ENCODE measurements at regions not wholly inside any gene's neighbourhood (a gene's known extent, or its start where the extent isn't known, plus 50 kb on each side); places are given as distances from the start of the nearest gene placed in this dataset.
"Not testable (repeated sequence)": the region's sequence is repeated elsewhere in the genome, so short reads cannot be mapped to it uniquely, and the experiment has no call there.

DNA sequence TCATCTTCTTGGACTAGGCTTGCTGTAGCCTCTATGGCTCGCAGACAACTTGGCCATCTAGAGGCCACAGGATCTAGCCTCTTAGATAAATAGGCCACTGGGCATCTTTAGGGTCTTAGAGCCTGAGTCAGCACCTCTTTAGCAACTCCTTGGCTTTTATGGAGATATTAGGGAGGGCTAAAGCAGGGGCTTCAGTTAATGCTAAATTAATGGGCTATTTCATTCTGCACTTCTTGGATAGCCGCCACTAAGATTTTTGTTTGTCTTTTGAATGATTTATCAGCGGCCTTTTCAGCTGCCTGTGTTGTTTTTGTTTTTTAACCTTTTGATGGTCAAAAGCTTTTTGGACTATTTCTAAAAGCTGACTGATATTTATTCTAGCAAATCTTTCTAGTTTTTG is 118.3 kb downstream of the UNC93B1 start:
- DNase-seq; H3K36me3 ChIP-seq (replicated peaks); H3K27ac ChIP-seq; in situ Hi-C loops (cut with HindIII; ENCODE audit: low pct_ligation_motif_present, low sequenced_read_pairs); H3K4me3 ChIP-seq (ENCODE audit: low read depth, low read length): not testable (repeated sequence)
- peaks cover 11% of the 10 kb centered on the region for H3K27me3 ChIP-seq (replicated peaks)

GRCh38 chr11:67884761-67885558 is 118.9 kb downstream of the UNC93B1 start:
- H3K4me3 ChIP-seq (ENCODE audit: low read depth, low read length); in situ Hi-C loops (cut with HindIII; ENCODE audit: low pct_ligation_motif_present, low sequenced_read_pairs); DNase-seq: not testable (repeated sequence)

DNA sequence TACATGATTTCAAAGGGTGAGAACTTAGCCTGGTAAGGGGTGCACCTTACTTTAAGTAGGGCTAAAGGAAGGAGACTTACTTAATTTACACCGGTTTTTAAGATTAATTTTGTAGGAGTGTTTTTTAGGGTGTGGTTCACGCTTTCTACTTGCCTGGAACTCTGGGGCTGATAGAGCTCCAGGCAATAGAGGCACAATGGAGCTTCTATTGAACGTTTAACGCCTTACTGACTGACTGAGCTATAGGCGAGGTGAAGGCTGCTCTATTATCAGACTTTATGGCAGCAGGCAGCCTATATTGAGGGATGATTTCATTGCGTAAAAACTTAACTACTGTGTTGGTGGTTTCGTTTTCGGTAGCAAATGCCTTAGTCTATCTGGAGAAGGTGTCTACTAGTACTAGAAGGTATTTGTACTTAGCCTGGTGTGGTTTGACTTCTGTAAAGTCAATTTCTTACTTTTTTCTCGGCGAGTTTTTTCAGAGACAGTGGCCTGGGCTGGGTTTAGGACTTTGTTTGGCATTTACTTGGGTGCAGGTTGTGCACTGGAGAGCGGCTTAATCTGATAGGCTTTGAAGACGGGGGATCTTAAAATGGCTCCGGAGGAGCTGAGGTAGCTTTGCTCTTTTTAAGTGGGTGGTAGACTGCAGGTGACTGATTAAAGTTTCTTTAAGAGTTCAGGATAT is 119.7 kb downstream of the UNC93B1 start:
- H3K36me3 ChIP-seq (replicated peaks); DNase-seq; H3K27ac ChIP-seq; H3K4me3 ChIP-seq (ENCODE audit: low read depth, low read length); in situ Hi-C loops (cut with HindIII; ENCODE audit: low pct_ligation_motif_present, low sequenced_read_pairs): not testable (repeated sequence)
- peaks cover 11% of the 10 kb centered on the region for H3K27me3 ChIP-seq (replicated peaks)

More at GRCh38 chr11:67884761-67885558, 118.9 kb downstream of the UNC93B1 start:
- not testable (repeated sequence) for H3K36me3 ChIP-seq (replicated peaks); H3K27ac ChIP-seq
- peaks cover 11% of the 10 kb centered on the region for H3K27me3 ChIP-seq (replicated peaks)

GRCh38 chr11:67882304-67882703 is 121.6 kb downstream of the UNC93B1 start:
- DNase-seq; H3K27ac ChIP-seq; in situ Hi-C loops (cut with HindIII; ENCODE audit: low pct_ligation_motif_present, low sequenced_read_pairs): not testable (repeated sequence)

GRCh38 chr11:67881836-67882235 is 122.1 kb downstream of the UNC93B1 start:
- H3K27me3 ChIP-seq (replicated peaks); DNase-seq; H3K4me3 ChIP-seq (ENCODE audit: low read depth, low read length); H3K36me3 ChIP-seq (replicated peaks); in situ Hi-C loops (cut with HindIII; ENCODE audit: low pct_ligation_motif_present, low sequenced_read_pairs); H3K27ac ChIP-seq: not testable (repeated sequence)

More at GRCh38 chr11:67882304-67882703, 121.6 kb downstream of the UNC93B1 start:
- H3K36me3 ChIP-seq (replicated peaks); H3K4me3 ChIP-seq (ENCODE audit: low read depth, low read length); H3K27me3 ChIP-seq (replicated peaks): not testable (repeated sequence)

DNA sequence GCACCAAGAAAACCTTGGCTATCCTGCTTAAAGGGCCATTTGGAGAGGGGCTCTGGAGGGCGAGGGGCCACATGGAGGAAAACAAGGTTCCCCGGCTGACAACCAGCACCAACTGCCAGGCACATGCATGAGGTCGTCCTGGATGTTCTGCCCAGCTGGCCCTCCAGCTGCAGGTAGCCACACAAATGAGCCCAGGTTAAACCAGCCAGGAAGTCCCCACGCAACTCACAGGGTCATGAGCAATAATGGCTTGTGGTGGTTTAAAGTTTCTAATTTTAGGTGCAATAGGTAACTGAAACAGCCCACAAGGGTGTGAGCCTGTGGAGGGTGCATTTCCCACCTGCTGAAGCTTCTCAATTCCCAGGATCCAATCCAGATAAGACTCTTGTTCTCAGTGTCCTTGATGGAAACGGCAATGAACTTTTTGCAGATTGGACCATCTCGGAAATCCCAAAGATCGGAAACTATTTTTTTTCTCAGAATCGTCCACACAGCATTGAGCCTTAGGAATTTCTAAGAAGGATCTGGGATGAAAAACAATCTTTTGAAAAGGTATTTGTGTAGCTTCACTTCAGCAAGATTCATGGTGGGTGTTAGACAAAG is 123.2 kb downstream of the UNC93B1 start:
- H3K4me3 ChIP-seq (ENCODE audit: low read depth, low read length); H3K27ac ChIP-seq; DNase-seq; H3K36me3 ChIP-seq (replicated peaks); in situ Hi-C loops (cut with HindIII; ENCODE audit: low pct_ligation_motif_present, low sequenced_read_pairs); H3K27me3 ChIP-seq (replicated peaks): not testable (repeated sequence)

- H3K27ac ChIP-seq; H3K27me3 ChIP-seq (replicated peaks); DNase-seq; H3K36me3 ChIP-seq (replicated peaks); in situ Hi-C loops (cut with HindIII; ENCODE audit: low pct_ligation_motif_present, low sequenced_read_pairs); H3K4me3 ChIP-seq (ENCODE audit: low read depth, low read length): not testable (repeated sequence)
Measured at GRCh38 chr11:67878666-67879065, 125.2 kb downstream of the UNC93B1 start.

- H3K27ac ChIP-seq; H3K36me3 ChIP-seq (replicated peaks); DNase-seq; H3K27me3 ChIP-seq (replicated peaks); H3K4me3 ChIP-seq (ENCODE audit: low read depth, low read length); in situ Hi-C loops (cut with HindIII; ENCODE audit: low pct_ligation_motif_present, low sequenced_read_pairs): not testable (repeated sequence)
Measured at GRCh38 chr11:67877316-67877715, 126.6 kb downstream of the UNC93B1 start.

DNA sequence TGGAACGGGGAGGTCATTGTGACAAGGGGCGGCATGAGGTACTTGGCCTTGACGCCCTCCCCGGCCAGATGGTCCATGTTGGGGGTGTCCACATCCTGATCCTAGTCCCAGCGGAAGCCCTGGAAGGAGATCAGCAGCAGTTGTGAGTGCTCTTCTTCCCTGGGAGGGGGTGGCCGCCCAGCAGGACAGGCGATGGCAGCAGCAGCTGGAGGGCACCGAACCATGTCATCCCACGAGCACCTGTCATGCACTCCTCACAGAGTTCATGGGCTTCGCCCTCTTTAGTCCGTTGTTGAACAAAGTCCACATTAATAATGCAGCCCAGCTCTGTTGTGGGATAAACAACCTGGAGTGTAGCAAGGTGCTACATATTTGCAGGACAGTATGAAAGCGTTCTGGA is 130.7 kb downstream of the UNC93B1 start:
- DNase-seq; H3K27ac ChIP-seq; H3K27me3 ChIP-seq (replicated peaks); H3K36me3 ChIP-seq (replicated peaks); H3K4me3 ChIP-seq (ENCODE audit: low read depth, low read length); in situ Hi-C loops (cut with HindIII; ENCODE audit: low pct_ligation_motif_present, low sequenced_read_pairs): not testable (repeated sequence)

DNA sequence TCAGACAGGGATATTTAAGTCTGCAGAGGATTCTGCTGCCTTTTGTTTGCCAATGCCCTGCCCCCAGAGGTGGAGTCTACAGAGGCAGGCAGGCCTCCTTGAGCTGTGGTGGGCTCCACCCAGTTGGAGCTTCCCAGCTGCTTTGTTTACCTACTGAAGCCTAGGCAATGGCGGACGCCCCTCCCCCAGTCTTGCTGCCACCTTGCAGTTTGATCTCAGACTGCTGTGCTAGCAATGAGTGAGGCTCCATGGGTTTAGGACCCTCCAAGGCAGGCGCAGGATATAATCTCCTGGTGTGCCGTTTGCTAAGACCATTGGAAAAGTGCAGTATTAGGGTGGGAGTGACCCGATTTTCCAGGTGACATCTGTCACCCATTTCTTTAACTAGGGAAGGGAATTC is 132.7 kb downstream of the UNC93B1 start:
- H3K36me3 ChIP-seq (replicated peaks); H3K27me3 ChIP-seq (replicated peaks); DNase-seq; H3K4me3 ChIP-seq (ENCODE audit: low read depth, low read length); H3K27ac ChIP-seq; in situ Hi-C loops (cut with HindIII; ENCODE audit: low pct_ligation_motif_present, low sequenced_read_pairs): not testable (repeated sequence)

DNA sequence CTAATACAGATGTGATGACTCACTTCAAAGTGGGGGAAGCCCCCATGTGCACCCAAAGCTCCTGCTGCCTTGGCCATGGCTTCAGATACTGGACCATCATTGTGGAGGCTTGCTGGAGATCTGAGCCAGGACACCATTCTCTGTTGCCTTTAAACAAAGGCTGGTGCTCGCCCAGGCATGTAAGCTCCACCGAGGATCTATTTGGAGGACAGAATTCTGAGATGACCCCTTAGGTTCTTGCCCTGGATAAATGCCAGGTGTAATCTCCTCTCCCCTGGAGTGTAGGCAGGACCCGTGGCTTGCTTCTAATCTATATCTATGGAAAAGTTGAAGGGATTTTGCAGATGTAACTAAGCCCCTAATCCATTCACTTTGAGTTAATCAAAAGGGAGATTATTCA is 141.0 kb downstream of the UNC93B1 start:
- DNase-seq; H3K36me3 ChIP-seq (replicated peaks); H3K27ac ChIP-seq; H3K27me3 ChIP-seq (replicated peaks); in situ Hi-C loops (cut with HindIII; ENCODE audit: low pct_ligation_motif_present, low sequenced_read_pairs); H3K4me3 ChIP-seq (ENCODE audit: low read depth, low read length): not testable (repeated sequence)

- in situ Hi-C loops (cut with HindIII; ENCODE audit: low pct_ligation_motif_present, low sequenced_read_pairs); H3K27me3 ChIP-seq (replicated peaks); H3K36me3 ChIP-seq (replicated peaks); H3K27ac ChIP-seq; H3K4me3 ChIP-seq (ENCODE audit: low read depth, low read length): not testable (repeated sequence)
- peak; percentile 29 for DNase-seq
Measured at GRCh38 chr11:67859513-67860161, 144.3 kb downstream of the UNC93B1 start.

- H3K27me3 ChIP-seq (replicated peaks); DNase-seq; H3K36me3 ChIP-seq (replicated peaks); in situ Hi-C loops (cut with HindIII; ENCODE audit: low pct_ligation_motif_present, low sequenced_read_pairs); H3K4me3 ChIP-seq (ENCODE audit: low read depth, low read length); H3K27ac ChIP-seq: not testable (repeated sequence)
Measured at GRCh38 chr11:67850747-67851146, 153.2 kb downstream of the UNC93B1 start.

DNA sequence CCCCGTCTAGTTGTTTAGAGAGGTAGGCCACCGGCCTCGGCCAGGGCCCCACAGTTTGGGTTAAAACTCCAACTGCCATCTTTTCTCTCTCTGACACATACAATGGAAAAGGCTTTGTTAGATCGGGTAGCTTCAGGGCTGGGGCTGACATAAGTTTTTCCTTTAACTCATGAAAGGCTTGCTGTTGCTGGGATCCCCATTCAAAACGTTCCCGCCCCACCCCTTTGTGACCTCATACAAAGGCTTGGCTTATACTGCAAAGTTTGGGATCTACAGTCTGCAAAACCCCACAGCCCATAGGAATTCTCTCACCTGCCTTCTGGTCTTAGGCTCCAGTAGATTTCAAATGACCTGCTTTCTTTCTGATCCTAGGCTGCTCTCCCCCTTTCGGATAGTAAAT is 154.1 kb downstream of the UNC93B1 start:
- H3K27me3 ChIP-seq (replicated peaks); DNase-seq; in situ Hi-C loops (cut with HindIII; ENCODE audit: low pct_ligation_motif_present, low sequenced_read_pairs); H3K27ac ChIP-seq; H3K4me3 ChIP-seq (ENCODE audit: low read depth, low read length); H3K36me3 ChIP-seq (replicated peaks): not testable (repeated sequence)

Measured in brain microvascular endothelial cell (primary cell).